ENCODE measurements at regions not wholly inside any gene's neighbourhood (a gene's known extent, or its start where the extent isn't known, plus 50 kb on each side); places are given as distances from the start of the nearest gene placed in this dataset.
"Not testable (repeated sequence)": the region's sequence is repeated elsewhere in the genome, so short reads cannot be mapped to it uniquely, and the experiment has no call there.

DNA sequence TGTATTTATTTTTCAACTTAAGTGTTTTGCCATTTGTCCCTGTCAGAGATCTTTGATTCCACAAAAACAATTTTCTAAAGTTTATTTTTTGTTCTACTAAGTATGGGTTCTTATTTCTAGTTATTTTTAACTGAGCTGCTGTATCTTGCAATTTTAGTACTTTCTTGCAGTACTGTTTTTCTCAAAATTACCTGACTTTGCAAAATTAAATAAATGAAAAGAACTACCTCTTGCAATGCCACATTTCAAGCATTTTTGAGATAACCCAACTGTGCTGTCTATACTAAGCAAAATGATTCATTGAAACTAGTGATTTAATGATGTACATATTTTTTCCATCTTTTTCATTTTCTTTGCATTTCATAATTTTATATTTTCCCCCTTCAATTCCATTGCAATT is 71.5 kb upstream of the ADGRL2 start:
- no peaks in the 10 kb centered on the region for H3K9me3 ChIP-seq
- no peak overlapping the region for H3K4me3 ChIP-seq
- no peak for DNase-seq (ENCODE audit: low spot score)
- no peaks in the 10 kb centered on the region for H3K4me1 ChIP-seq (replicated peaks)
- H3K36me3 ChIP-seq = no peaks in the 10 kb centered on the region
- intact Hi-C loops (cut with DNase I) = no loop called here
- TF ChIP-seq POLR2A (IDR thresholded peaks at IDR 0.05) = no peak
- H3K27ac ChIP-seq = no peak overlapping the region
- H3K27me3 ChIP-seq (replicated peaks; ENCODE audit: insufficient read depth) = no peaks in the 10 kb centered on the region

DNA sequence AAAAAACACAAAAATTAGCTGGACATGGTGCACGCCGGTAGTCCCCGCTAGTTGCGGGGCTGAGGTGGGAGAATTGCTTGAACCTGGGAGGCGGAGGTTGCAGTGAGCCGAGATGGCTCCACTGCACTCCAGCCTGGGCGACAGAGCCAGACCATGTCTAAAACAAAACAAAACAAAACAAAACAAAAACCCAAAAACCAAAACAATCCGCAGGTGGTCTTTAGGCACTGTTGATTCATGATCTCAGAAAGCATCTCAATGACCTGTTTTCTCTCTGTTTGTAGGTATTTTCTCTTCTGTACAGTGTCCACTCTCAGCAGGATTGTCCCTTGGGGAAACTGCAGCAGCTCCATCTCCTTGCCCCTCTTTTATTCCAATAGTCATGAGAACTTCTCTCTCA is 74.9 kb upstream of the ADGRL2 start:
- TF ChIP-seq POLR2A (IDR thresholded peaks at IDR 0.05) (no peak), POLR2AphosphoS5 (IDR thresholded peaks at IDR 0.05) (no peak)
- TF ChIP-seq, protein P1, sequence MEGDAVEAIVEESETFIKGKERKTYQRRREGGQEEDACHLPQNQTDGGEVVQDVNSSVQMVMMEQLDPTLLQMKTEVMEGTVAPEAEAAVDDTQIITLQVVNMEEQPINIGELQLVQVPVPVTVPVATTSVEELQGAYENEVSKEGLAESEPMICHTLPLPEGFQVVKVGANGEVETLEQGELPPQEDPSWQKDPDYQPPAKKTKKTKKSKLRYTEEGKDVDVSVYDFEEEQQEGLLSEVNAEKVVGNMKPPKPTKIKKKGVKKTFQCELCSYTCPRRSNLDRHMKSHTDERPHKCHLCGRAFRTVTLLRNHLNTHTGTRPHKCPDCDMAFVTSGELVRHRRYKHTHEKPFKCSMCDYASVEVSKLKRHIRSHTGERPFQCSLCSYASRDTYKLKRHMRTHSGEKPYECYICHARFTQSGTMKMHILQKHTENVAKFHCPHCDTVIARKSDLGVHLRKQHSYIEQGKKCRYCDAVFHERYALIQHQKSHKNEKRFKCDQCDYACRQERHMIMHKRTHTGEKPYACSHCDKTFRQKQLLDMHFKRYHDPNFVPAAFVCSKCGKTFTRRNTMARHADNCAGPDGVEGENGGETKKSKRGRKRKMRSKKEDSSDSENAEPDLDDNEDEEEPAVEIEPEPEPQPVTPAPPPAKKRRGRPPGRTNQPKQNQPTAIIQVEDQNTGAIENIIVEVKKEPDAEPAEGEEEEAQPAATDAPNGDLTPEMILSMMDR (IDR thresholded peaks at IDR 0.05) = no peak
- no peaks in the 10 kb centered on the region for H3K36me3 ChIP-seq
- 97% methylated on average over 8 of the region's 8 CpGs for WGBS

DNA sequence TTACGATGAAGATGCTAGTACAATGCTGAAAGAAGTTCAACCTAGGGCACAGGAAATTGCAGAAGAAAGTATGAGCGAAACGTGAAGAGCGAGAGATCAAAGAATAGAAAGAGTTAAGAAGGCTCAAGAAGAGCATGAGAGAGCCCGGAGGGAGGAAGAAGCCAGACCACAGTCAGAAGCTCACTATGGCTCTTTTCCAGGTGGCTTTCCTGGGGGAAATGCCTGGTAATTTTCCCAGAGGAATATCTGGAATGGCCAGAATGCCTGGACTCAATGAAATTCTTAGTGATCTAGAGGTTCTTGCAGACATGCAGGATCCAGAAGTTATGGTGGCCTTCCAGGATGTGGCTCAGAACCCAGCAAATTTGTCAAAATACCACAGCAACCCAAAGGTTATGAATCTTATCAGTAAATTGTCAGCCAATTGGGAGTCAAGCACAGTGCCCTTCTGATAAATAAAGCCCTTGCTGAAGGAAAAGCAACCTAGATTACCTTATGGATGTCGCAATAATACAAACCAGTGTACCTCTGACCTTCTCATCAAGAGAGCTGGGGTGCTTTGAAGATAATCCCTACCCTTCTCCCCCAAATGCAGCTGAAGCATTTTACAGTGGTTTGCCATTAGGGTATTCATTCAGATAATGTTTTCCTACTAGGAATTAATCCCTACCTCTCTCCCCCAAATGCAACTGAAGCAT is 78.0 kb upstream of the ADGRL2 start:
- DNase-seq (ENCODE audit: low spot score); H3K36me3 ChIP-seq; H3K9me3 ChIP-seq; H3K4me1 ChIP-seq (replicated peaks); intact Hi-C loops (cut with DNase I); H3K27ac ChIP-seq; H3K4me3 ChIP-seq; H3K27me3 ChIP-seq (replicated peaks; ENCODE audit: insufficient read depth): not testable (repeated sequence)
- WGBS = 93% methylated on average over 6 of the region's 6 CpGs

More for the DNA sequence above, 74.9 kb upstream of the ADGRL2 start:
- Histone ChIP-seq H3K27me3 (replicated peaks; ENCODE audit: insufficient read depth) (no peaks in the 10 kb centered on the region), H3K4me3 (no peak overlapping the region), H3K27ac (no peak overlapping the region), H3K4me1 (replicated peaks) (no peaks in the 10 kb centered on the region), H3K9me3 (no peaks in the 10 kb centered on the region)
- DNase-seq (ENCODE audit: low spot score) = no peak
- intact Hi-C loops (cut with DNase I) = no loop called here

DNA sequence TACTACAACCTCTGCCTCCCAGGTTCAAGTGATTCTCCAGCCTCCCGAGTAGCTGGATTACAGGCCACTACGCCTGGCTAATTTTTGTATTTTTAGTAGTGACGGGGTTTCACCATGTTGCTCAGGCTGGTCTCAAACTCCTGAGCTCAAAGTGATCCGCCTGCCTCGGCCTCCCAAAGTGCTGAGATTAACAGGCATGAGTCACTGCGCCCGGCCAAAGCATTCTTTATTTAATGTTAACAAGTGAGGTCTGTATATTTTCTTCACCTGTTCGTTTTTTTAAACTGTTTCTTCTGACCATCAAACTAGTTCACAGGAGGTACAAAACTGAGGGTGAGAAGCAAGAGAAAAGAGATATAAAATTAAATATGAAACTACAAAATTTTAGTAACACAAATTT is 80.5 kb upstream of the ADGRL2 start:
- 87% methylated on average over 8 of the region's 8 CpGs for WGBS
- H3K4me3 ChIP-seq; H3K4me1 ChIP-seq (replicated peaks); H3K27ac ChIP-seq; H3K9me3 ChIP-seq; DNase-seq (ENCODE audit: low spot score); H3K27me3 ChIP-seq (replicated peaks; ENCODE audit: insufficient read depth); intact Hi-C loops (cut with DNase I); H3K36me3 ChIP-seq: not testable (repeated sequence)

DNA sequence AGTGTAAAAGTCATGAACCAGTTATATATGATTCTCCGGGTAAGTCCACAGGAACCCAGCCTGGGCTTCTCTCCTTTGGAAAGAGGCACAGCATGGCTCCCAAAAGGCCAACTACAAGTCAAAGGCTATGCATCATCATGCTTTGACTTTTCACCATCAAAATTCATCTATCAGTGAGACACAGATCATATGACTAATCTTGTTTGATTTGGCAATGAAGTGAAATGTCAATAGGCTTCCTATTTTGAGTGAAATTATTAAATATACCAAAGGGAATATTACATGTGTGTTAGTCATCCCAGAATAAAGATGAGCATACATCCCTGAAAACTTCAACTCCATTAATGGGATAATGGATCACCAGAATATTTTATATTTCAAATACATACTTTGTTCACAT is 83.5 kb upstream of the ADGRL2 start:
- intact Hi-C loops (cut with DNase I) = no loop called here

DNA sequence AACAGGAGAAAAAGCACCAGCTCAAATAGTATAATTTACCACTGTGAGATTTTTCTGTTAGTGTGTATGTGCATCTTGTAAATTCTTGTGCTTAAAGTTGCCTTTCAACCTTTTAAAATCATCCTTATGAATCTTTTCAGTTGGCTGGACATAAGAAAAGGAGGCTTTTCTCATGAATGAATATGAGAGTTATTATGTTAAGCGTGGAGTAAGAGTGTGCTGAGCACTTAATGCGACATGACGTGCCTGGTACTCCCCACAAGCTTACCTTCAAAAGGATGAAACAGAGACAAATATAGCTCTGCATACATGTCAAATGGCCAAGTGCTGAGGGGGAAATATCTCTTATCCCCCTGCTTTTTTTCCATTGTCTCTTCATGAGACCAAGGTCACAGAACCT is 85.3 kb upstream of the ADGRL2 start:
- intact Hi-C loops (cut with DNase I) = no loop called here
- no peak overlapping the region for H3K27ac ChIP-seq
- no peaks in the 10 kb centered on the region for H3K4me1 ChIP-seq (replicated peaks)
- no peak for DNase-seq (ENCODE audit: low spot score)
- no peaks in the 10 kb centered on the region for H3K9me3 ChIP-seq
- TF ChIP-seq POLR2AphosphoS5 (IDR thresholded peaks at IDR 0.05) (no peak), POLR2A (IDR thresholded peaks at IDR 0.05) (no peak)
- TF ChIP-seq, protein P1 (IDR thresholded peaks at IDR 0.05) = no peak
- H3K4me3 ChIP-seq = no peak overlapping the region
- no peaks in the 10 kb centered on the region for H3K27me3 ChIP-seq (replicated peaks; ENCODE audit: insufficient read depth)
- WGBS = 95% methylated on average over 3 of the region's 3 CpGs
- H3K36me3 ChIP-seq = no peaks in the 10 kb centered on the region

More for the DNA sequence above, 83.5 kb upstream of the ADGRL2 start:
- no peaks in the 10 kb centered on the region for H3K9me3 ChIP-seq
- WGBS = 100% methylated on average over 1 of the region's 1 CpG
- TF ChIP-seq POLR2A (IDR thresholded peaks at IDR 0.05) (no peak), POLR2AphosphoS5 (IDR thresholded peaks at IDR 0.05) (no peak)
- TF ChIP-seq, protein P1 (IDR thresholded peaks at IDR 0.05) = no peak
- H3K36me3 ChIP-seq = no peaks in the 10 kb centered on the region
- H3K4me1 ChIP-seq (replicated peaks) = no peaks in the 10 kb centered on the region
- no peak overlapping the region for H3K4me3 ChIP-seq
- no peaks in the 10 kb centered on the region for H3K27me3 ChIP-seq (replicated peaks; ENCODE audit: insufficient read depth)
- H3K27ac ChIP-seq = no peak overlapping the region
- no peak for DNase-seq (ENCODE audit: low spot score)

Data from prostate gland (tissue), 2 donors.